K562 (cell line): ENCODE measurements at regions not wholly inside any gene's neighbourhood (a gene's known extent, or its start where the extent isn't known, plus 50 kb on each side); places are given as distances from the start of the nearest gene placed in this dataset.

Source experiments
- ATF1 ChIP-seq, 2 experiments: fragments of 450-650 bp in 1 of 2; IDR thresholded peaks; 2 replicates each; pipeline ENCODE4 v1.6.1; 2016; ENCODE audit warnings: missing compliant biosample characterization in 1 of 2, missing genetic modification characterization in 1 of 2
- BACH1 ChIP-seq: fragments of 200-800 bp; sonication (Bioruptor generic); IDR thresholded peaks from 2 replicates; pipeline ENCODE4 v1.6.1; 2016; ENCODE audit warnings: missing genetic modification characterization, missing compliant biosample characterization
- CTCF ChIP-seq, 3 experiments: IDR thresholded peaks in 2 of 3; conservative IDR thresholded peaks in 1 of 3; 2 replicates each; pipeline ENCODE4 v1.5.1; 2011 to 2012; ENCODE audit warnings: low read length in 3 of 3, mild to moderate bottlenecking in 3 of 3, control low read depth in 2 of 3, improper control_type of control experiment in 1 of 3, inconsistent platforms in 1 of 3, low read depth in 1 of 3, mixed read lengths in 1 of 3, moderate library complexity in 1 of 3; ENCODE audit not compliant: insufficient read depth in 2 of 3
- E2F5 ChIP-seq: sonication (generic); formaldehyde crosslinking; IDR thresholded peaks from 2 replicates; pipeline ENCODE4 v1.8.0; 2022; ENCODE audit warnings: mild to moderate bottlenecking, missing genetic modification reagents
- HCFC1 ChIP-seq: IDR thresholded peaks from 2 replicates; pipeline ENCODE4 v1.6.1; 2012; ENCODE audit warnings: low read depth, low read length, improper control_type of control experiment
- KLF10 ChIP-seq: fragments of 250-450 bp; sonication (Bioruptor Pico); IDR thresholded peaks from 2 replicates; pipeline ENCODE4 v1.6.1; 2021; ENCODE audit warnings: matching md5 sums
- MTF1 ChIP-seq: fragments of 250-450 bp; sonication (Bioruptor Pico); IDR thresholded peaks from 2 replicates; pipeline ENCODE4 v1.9.0; 2021; ENCODE audit warnings: moderate library complexity, mild to moderate bottlenecking, inconsistent platforms, borderline replicate concordance
- NCOR1 ChIP-seq: fragments of 450-650 bp; IDR thresholded peaks from 2 replicates; pipeline ENCODE4 v1.6.1; 2016; ENCODE audit warnings: mild to moderate bottlenecking, moderate library complexity
- YY1 ChIP-seq, 3 experiments: IDR thresholded peaks; 2 replicates each; pipeline ENCODE4 v1.6.1; 2011; ENCODE audit warnings: low read length in 2 of 3, mild to moderate bottlenecking in 2 of 3, moderate library complexity in 2 of 3, borderline replicate concordance in 1 of 3, control low read depth in 1 of 3, low read depth in 1 of 3; ENCODE audit not compliant: insufficient read depth in 3 of 3, insufficient replicate concordance in 2 of 3, control insufficient read depth in 1 of 3, insufficient read length in 1 of 3; ENCODE audit errors: extremely low read depth in 1 of 3
- ZKSCAN1 ChIP-seq: fragments of 150-350 bp; IDR thresholded peaks from 2 replicates; pipeline ENCODE4 v1.6.1; 2016; ENCODE audit warnings: low read depth, low read length
- ZNF146 ChIP-seq: IDR thresholded peaks from one replicate; pipeline ENCODE4 v1.6.1; 2018; ENCODE audit warnings: missing compliant biosample characterization; ENCODE audit not compliant: unreplicated experiment
- TF ChIP-seq, protein P1 (sequence below): sonication (generic); formaldehyde crosslinking; IDR thresholded peaks from 2 replicates; pipeline ENCODE4 v1.8.1; 2023; ENCODE audit warnings: mild to moderate bottlenecking, missing genetic modification reagents
- TF ChIP-seq, protein P2 (sequence below): fragments of 450-650 bp; formaldehyde crosslinking; IDR thresholded peaks from 2 replicates; pipeline ENCODE4 v1.4.0; 2022; ENCODE audit warnings: missing genetic modification characterization
- TF ChIP-seq, protein P3 (sequence below), 2 experiments: fragments of 450-650 bp in 1 of 2; sonication (generic) in 1 of 2; formaldehyde crosslinking in 1 of 2; IDR thresholded peaks; 2 replicates each; pipeline versions ENCODE4 v1.7.1 to v1.9.0; 2016 to 2022; ENCODE audit warnings: inconsistent platforms in 1 of 2, mild to moderate bottlenecking in 1 of 2, missing genetic modification reagents in 1 of 2

- TF ChIP-seq HCFC1, result no peak
- no peak for TF ChIP-seq BACH1 (tag)
- TF ChIP-seq ZNF146, result no peak
- TF ChIP-seq CTCF (IDR thresholded peaks at IDR 0.05 in 2 of 3, conservative IDR thresholded peaks at IDR 0.05 in 1 of 3; ENCODE audit: insufficient read depth in 2 of 3, low read depth in 1 of 3, low read length in 3 of 3), result no peak
- no peak for TF ChIP-seq ZKSCAN1
- TF ChIP-seq YY1 (IDR thresholded peaks at IDR 0.05; ENCODE audit: borderline replicate concordance in 1 of 3, control insufficient read depth in 1 of 3, extremely low read depth in 1 of 3, insufficient read depth in 3 of 3, insufficient read length in 1 of 3, insufficient replicate concordance in 2 of 3, low read depth in 1 of 3, low read length in 2 of 3), result no peak
- no peak for TF ChIP-seq KLF10 (CRISPR knock-in tag)
- no peak for TF ChIP-seq E2F5
- TF ChIP-seq ATF1 (CRISPR knock-in tag; IDR thresholded peaks at IDR 0.05), result no peak
- TF ChIP-seq ATF1 (tag; IDR thresholded peaks at IDR 0.05), result no peak
- 0 out of 2 replicates have a peak, but pooled peaks have one; percentile 11 for TF ChIP-seq NCOR1
- no peak for TF ChIP-seq MTF1 (CRISPR knock-in tag)
- TF ChIP-seq, protein P1, sequence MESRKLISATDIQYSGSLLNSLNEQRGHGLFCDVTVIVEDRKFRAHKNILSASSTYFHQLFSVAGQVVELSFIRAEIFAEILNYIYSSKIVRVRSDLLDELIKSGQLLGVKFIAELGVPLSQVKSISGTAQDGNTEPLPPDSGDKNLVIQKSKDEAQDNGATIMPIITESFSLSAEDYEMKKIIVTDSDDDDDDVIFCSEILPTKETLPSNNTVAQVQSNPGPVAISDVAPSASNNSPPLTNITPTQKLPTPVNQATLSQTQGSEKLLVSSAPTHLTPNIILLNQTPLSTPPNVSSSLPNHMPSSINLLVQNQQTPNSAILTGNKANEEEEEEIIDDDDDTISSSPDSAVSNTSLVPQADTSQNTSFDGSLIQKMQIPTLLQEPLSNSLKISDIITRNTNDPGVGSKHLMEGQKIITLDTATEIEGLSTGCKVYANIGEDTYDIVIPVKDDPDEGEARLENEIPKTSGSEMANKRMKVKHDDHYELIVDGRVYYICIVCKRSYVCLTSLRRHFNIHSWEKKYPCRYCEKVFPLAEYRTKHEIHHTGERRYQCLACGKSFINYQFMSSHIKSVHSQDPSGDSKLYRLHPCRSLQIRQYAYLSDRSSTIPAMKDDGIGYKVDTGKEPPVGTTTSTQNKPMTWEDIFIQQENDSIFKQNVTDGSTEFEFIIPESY (CRISPR knock-in tag), result no peak
- TF ChIP-seq, protein P2, sequence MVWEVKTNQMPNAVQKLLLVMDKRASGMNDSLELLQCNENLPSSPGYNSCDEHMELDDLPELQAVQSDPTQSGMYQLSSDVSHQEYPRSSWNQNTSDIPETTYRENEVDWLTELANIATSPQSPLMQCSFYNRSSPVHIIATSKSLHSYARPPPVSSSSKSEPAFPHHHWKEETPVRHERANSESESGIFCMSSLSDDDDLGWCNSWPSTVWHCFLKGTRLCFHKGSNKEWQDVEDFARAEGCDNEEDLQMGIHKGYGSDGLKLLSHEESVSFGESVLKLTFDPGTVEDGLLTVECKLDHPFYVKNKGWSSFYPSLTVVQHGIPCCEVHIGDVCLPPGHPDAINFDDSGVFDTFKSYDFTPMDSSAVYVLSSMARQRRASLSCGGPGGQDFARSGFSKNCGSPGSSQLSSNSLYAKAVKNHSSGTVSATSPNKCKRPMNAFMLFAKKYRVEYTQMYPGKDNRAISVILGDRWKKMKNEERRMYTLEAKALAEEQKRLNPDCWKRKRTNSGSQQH, result no peak
- TF ChIP-seq, protein P3, sequence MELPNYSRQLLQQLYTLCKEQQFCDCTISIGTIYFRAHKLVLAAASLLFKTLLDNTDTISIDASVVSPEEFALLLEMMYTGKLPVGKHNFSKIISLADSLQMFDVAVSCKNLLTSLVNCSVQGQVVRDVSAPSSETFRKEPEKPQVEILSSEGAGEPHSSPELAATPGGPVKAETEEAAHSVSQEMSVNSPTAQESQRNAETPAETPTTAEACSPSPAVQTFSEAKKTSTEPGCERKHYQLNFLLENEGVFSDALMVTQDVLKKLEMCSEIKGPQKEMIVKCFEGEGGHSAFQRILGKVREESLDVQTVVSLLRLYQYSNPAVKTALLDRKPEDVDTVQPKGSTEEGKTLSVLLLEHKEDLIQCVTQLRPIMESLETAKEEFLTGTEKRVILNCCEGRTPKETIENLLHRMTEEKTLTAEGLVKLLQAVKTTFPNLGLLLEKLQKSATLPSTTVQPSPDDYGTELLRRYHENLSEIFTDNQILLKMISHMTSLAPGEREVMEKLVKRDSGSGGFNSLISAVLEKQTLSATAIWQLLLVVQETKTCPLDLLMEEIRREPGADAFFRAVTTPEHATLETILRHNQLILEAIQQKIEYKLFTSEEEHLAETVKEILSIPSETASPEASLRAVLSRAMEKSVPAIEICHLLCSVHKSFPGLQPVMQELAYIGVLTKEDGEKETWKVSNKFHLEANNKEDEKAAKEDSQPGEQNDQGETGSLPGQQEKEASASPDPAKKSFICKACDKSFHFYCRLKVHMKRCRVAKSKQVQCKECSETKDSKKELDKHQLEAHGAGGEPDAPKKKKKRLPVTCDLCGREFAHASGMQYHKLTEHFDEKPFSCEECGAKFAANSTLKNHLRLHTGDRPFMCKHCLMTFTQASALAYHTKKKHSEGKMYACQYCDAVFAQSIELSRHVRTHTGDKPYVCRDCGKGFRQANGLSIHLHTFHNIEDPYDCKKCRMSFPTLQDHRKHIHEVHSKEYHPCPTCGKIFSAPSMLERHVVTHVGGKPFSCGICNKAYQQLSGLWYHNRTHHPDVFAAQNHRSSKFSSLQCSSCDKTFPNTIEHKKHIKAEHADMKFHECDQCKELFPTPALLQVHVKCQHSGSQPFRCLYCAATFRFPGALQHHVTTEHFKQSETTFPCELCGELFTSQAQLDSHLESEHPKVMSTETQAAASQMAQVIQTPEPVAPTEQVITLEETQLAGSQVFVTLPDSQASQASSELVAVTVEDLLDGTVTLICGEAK (IDR thresholded peaks at IDR 0.05), result no peak
- TF ChIP-seq, protein P3 (CRISPR knock-in tag; IDR thresholded peaks at IDR 0.05), result no peak
Observed at GRCh38 chr7:106597751-106598546, 63.0 kb downstream of the CCDC71L start.
